NCI-H82 (cell line): ENCODE measurements at regions not wholly inside any gene's neighbourhood (a gene's known extent, or its start where the extent isn't known, plus 50 kb on each side); places are given as distances from the start of the nearest gene placed in this dataset.

Experiments used
- DNase-seq: peaks from one replicate; lab custom pipeline; 2025; lab: John Stamatoyannopoulos, UW

DNA sequence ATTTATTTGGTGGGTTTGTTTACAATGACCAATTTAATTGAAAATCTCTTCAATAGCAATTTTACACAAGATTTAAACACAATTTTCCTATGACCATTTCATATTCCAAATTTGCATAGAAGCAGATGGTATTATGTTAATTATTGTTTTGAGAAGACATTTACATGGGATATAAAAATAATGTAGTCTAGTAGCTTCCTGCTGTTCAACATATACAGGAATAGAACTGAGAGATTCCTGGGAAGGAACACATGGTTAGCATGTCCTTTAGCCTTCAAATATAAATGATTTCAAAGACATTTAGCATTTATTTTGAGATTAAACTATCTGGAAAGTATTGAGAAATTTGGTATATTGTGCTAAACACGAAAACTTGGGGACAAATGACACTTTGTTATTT lies 129.6 kb downstream of the KCNE4 start:
- no peak for DNase-seq

DNA sequence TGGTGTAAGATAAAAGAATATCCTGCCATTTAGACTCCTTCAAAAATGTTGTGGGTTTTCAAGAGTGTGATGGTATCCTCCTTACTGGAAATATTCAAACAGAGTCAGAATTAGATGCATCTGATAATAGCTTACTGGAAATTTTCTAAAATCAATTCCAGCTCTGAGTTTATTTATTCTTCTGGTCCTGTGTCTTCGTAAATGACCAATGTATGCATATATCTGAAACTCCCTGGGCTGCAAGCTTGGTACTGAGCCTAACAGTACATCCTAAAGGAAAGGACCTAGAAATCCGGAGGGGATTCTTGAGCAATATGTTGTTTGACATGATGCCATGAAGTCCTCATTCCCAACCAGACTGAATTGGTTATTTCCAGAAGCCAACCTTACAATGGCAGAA lies 130.4 kb downstream of the KCNE4 start:
- no peak for DNase-seq

DNA sequence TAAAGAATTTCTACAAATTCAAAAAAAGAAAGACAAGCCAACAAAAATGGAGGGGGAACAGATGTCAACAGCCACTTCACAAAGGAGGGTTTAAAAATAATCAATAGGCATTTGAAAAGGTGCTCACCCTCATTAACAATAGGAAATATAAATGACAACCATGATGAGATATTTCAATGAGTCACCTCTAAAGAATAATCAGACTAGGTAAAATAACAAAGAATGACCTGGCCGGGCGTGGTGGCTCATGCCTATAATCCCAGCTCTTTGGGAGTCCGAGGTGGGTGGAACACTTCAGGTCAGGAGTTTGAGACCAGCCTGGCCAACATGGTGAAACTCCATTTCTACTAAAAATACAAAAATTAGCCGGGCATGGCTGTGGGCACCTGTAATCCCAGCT lies 133.6 kb downstream of the KCNE4 start:
- no peak for DNase-seq

DNA sequence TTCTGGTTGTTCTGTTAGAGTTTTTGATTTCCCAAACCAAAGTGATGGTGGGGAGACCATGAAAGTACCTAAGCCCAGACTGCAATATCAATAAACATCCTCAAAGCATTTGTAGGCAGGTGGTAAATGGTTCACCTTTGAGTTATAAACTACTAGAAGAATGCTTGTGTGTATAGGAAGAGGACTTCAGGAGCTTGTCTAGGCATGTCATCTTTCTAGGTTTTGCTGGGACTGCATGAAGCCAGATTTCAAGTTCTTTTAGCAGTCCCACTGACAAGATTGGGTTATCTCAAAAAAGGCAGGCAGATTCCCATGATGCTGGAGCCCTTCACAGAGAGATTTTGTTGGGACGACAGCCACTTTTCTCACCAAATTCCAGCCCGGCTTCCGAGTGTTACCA lies 135.3 kb downstream of the KCNE4 start:
- DNase-seq: no peak

DNA sequence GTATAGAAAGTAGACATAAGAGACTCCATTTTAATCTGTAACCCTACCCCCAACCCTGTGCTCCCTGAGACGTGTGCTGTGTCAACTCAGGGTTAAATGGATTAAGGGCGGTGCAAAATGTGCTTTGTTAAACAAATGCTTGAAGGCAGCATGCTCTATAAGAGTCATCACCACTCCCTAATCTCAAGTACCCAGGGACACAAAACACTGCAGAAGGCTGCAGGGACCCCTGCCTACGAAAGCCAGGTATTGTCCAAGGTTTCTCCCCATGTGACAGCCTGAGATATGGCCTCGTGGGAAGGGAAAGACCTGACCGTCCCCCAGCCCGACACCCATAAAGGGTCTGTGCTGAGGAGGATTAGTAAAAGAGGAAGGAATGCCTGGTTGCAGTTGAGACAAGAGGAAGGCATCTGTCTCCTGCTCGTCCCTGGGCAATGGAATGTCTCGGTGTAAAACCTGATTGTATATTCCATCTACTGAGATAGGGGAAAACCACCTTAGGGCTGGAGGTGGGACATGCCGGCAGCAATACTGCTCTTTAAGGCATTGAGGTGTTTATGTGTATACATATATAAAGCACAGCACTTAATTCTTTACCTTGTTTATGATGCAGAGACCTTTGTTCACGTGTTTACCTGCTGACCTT lies 138.7 kb downstream of the KCNE4 start:
- DNase-seq: peak; percentile 78

DNA sequence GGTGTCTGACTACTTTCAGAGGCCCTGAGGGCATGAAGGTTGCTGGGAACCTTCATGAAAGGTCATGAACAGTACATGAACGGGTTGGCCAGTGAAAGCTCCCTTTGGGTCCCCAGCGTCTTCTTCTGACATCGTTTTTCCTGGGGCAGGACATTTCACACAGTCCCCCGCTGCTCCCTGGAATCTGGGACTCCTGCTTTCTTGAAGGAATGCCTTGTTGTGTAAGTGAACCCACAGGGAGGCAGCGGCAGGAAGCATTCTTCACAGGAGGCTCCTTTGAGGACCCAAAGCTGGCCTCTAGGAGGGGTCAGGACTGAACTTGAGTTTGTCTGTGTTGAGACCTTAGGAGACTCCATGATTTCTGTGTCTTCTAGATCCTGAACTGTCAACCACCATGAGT lies 144.3 kb downstream of the KCNE4 start:
- DNase-seq: no peak

DNA sequence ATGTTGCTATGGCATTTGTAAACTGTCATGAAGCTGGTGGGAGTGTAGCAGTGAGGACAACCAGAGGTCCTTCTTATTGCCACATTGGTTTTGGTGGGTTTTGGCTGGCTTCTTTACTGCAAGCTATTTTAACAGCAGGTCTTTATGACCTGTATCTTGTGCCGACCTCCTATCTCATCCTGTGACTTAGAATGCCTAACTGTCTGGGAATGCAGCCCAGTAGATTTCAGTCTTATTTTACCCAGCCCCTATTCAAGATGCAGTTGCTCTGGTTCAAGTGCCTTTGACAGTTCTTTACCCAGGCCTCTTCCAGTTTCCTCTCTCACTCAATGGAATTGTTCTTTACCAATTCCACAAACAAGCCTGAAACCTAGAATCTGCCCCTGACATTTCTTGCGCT lies 145.1 kb downstream of the KCNE4 start:
- no peak for DNase-seq

DNA sequence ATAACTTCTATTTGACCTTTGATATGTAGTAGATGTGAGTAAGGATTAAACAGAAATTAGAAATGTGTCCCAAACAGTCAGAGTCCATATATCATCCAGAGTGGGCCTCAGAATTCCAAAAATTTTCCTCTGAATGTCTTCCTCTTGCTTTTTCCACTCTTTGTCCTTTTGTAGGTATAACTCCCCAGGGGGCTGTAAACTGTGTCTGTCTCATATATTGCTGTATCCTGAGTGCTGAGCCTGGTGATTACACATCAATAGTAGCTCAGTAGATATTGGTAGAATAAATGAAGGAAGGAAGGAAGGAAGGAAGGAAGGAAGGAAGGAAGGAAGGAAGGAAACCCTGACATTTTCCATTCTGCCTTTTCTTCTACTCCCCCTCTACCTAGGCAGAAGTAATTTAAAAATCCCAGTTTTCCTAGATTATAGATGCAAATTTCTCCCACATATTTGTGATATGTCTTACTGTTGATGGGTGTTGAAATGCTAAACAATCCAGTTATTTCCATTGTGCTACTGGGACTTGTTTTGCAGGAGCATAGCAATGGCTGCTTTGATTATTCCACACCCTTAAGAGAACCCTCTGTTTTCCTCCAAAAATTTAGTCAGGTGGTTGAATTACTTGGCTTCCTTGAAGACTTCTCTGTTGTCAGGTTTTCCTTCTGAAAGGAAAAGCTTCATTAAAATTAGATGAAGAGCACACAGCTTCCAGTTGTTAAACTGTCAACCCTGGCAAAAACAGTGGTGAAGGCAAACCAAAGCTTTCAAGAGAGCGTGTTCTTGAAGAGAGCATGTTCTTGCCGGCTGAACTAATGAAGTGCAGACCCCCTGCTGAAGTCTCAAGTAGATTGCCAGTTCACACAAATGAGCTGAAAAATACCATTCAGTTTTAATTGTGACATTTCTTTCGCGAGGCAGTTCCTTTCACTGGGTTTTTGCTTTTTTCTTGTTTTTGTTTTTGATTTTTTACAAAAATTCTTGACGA lies 147.8 kb downstream of the KCNE4 start:
- DNase-seq: no peak

DNA sequence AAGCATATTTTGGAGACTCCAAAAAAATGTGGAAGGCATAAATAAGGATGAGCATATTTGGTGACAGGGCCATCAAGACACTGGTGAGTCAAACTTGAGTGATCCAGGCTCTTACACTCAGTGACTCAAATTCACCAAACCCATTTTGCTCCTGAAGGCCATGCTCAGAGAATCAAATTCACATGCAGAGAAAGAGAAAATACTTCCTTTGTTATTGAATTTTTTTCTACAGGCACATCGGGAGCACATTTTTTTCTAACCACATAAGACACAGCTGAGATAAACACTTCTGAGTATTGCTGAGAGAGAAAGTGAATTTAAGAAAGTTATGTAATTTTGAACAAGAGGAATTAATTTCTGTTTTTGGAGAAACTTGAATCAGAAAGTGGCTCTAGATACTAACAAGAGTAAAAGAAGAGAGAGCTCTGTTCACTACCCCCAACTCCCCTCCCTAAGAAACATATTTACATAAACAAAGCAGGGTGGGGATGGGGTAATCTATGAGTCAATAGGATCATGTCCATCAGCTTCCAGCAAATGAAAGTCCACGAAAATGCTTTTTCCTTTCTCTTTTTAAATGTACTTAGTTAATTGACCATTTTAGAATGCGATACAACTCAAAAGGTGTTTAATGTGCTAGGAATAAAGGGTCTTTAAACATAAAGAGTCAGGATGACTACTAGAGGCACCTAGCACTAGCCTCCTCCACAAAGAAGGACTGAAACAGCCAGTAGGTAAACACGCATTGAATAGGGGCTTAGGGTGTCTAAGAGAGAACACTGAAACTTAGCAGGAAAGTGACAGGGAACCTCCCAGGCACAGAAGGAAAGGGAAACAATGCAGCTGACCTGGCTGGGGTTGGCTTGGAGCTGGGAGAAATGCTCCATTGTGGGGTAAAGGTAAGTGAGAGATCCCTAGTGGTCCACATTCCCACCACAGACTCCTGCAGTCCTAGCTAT lies 152.3 kb downstream of the KCNE4 start:
- no peak for DNase-seq

DNA sequence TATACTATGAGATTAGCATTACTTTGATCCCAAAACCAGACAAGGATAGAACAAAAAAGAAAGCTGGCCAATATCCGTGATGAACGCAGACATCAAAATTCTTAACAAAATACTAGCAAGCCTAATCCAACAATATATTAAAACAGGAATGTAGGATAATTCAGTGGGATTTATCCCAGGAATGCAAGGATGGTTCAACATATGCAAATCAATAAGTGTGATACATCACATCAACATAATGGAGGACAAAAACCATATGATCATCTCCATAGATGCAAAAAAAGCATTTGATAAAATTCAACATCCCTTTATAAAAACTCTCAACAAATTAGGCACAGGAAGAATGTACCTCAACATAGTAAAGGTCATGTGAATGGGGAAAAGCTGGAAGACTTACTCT lies 158.5 kb downstream of the KCNE4 start:
- DNase-seq: no peak

DNA sequence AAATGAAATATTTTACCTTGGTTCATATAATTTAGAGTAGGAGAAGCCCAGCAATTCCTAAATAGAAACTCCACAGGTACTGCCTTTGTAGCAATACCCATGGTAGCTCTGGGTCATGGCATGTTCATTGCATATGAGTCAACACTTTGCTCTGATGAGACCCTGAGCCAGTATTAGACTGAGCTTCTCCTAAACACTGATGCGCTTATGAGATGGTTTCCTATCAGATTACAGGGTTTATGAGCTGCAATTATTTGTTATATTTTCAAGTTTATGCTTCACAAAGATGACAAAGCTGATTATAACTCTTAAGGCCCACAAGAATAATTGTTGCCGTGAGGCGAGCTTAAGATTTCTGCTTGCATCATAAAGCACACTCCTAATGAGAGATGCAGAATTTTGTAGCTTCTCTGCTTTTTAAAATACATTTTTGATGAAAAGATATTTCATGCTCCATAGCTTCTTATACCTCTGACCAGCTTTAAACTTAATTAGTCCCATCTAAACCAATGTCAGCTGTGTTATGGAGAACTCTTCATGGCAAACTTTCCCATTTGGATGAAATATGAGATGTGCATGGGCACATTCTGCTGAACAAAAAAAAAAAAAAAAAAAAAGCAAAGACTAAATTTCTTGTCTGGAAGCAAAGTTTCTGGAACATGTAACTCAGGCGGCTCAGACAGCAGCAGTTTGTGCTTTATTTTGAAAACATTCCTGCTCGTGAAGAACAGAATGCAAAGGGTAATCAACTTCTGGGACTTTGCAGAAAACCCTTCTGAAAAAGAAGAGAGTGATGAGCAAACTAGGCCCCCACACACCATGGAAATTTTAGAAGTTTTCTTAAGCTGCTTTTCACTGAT lies 162.6 kb downstream of the KCNE4 start:
- DNase-seq: no peak

DNA sequence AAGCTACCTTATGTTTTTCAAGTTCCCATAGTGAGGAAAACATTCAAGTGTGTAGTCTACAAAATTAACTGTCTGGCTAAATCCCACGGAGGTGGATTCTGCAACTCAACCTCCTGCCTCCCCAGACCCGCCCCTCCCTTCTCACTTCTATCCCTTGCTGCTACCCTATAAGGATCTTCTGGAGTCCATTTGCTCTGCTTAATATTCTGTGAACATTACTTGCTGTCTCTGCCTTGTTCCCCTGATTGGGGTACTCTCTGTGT lies 163.2 kb downstream of the KCNE4 start:
- no peak for DNase-seq

DNA sequence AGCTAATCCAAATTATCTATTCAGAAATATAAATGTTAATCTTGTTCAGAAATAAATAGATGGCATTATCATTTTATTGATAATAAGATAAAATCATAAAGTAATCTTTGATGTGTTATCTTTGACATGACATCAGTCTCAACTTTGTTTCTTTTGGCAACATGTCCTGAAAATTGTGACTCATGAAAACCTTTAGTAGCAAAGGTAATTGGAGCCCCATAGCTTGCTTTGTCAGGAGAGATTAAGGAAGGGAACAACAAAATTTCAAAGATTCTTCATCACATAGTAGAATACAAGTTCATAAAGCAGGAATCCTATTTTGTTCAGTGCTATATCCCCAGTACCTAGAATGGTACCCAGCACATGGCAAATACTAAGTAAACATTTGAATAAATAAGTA lies 165.4 kb downstream of the KCNE4 start:
- no peak for DNase-seq

DNA sequence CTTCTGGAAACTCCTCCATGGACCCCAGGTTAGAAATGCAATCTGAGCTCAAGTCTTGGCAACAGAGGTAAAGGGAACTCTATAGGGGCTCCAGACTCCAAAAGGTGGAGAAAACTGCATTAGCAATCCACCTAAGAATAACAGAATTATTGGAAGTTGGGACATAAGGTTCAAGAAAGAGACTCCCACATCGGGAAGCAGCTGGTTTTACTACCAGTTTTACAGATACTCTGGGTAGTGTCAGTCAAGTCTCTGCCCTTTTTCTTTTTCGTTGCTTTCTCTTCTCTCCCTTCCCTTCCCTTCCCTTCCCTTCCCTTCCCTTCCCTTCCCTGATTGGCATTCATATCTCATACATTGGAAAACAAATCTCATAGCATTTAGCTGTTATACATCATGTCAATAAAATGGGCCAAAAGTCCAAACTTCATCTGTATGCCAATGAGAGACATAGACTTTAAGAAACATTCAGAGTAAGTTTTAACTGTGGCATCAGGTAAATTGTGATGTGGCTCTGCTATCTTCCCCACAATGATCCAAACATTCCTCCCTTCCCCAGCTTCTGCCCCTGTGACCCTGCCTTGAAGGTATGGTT lies 166.7 kb downstream of the KCNE4 start:
- no peak for DNase-seq

DNA sequence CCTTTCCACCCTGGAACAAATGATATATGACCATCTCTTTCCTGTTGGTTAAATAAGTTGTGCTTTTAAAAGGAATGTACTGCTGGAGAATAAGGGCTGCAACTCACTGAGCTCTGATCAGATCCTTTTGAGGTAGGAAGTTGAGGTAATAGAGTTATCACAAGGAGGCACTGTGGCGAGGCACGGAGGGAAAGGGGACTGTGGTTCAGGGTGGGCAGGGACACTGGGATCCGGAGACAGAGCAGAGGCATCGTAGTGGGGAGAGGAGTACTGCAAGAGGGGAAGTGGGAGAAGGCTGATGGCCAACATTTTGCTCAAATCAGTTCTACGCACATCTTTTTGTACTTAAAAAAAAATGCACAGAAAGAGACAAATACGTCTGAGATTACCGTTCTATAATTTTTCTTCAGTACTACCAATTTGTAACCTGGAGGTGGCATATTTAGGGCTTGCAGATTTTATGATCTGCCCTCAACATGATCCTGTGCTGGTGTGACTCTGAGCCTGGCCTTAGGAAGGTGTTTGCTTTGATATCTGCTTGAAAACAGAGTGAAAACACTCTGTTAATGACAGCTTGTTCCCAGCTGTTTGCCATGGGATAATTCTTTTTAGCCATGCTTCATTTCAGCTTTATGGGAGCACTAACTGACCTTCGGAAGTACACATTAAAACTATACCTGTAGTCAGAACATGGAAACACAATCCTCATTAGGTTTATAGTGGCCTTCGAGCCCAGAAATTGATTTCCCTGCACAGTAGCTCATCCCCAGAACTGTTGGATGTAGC lies 168.1 kb downstream of the KCNE4 start:
- no peak for DNase-seq

DNA sequence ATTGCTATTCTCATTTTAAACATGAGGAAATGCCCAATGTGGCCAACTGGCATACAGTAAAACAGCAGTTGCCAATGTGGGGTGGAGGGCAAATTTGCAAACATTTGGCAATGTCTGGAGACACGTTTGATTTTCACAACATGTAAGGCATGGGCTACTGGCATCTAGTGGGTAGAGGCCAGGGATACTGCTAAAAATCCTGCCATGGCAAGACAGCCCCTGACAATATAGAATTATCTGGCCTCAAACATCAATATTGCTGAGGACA lies 168.6 kb downstream of the KCNE4 start:
- no peak for DNase-seq

DNA sequence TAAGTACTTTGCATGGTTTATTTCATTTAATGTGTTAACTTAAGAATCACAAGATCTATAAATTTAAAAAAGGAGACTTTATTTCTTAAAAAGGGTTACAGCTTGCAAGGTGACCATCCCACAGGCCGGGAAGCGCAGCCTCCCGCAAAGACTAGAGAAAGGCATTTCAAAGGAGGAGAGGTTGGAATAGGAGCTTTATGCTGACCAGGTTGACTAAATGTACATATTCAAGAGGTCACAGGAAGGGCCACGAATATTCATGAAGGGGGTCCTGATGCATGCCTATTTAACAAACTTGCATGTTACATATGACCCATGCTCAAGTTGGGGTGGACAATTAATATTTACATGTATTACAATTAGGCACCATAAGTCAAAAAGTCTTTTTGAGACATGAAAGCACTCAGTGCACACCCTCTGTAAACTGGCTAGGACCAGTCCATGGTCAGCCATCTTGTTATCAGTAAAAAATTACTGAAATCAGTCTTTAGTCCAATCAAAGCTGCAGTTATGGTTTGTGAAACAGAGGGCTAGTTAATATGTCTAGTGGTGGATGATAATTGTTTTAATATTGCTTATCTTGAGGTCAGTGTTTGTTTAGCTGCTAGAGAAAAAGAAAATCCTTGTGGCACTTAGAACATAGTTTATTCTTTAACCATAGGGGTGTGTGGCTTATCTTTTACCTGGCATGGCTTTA lies 169.3 kb downstream of the KCNE4 start:
- DNase-seq: no peak

DNA sequence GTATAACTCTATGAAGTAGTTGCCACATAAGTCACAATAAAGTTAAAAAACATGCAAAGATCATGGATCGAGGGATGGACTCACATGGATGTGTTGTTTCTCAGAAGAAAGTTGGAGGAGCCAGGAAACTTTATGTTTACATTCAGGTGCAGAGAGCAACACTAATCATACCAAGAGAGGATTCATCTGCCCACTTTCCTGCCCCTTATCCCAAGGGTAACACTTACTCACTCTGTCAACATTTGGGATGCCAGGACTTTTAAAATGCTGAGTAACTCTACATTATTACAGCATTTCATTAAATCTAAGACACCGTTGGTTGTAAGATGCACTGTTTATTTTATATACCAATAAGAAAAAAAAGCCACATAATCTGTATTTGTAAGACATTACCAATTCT lies 170.4 kb downstream of the KCNE4 start:
- DNase-seq: no peak

DNA sequence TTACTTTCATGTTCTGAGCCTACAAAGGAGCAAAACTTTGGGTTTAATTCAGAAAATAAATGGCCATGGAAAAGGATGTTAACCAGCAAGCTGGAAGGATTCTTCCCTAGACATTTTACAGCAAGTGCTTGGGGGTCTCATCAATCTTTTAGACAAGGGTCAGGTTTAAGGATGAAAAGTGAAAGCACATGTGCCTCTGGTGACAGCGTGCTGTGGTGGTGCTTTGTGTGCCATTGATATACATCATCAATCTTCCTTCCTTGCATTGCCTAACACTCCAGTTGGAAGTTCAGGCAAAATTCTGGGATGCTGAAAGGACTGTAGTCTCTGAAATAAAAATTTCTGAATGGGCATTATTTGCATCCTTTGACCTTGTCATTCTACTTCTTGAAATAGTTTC lies 171.2 kb downstream of the KCNE4 start:
- no peak for DNase-seq

DNA sequence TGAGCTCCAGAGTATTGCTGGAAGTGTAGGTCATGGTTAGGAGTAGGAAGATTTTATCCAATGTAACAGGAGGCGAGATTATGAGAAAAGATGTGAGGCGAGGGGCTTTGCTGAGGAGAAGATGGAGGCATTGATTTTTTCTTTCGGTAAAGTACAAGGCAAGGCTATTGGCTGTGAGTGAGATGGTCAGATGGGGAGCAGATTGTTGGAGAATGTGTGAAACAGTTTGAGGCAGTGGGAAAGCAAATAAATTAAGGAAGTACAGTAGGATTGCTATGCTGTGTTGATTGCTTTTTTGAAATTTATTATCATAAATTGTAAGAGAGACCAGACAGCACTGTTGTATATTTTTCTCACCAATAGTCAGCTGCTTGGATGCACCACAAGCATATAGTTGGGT lies 173.3 kb downstream of the KCNE4 start:
- DNase-seq: no peak
